ENCODE measurements at regions not wholly inside any gene's neighbourhood (a gene's known extent, or its start where the extent isn't known, plus 50 kb on each side); places are given as distances from the start of the nearest gene placed in this dataset.

DNA sequence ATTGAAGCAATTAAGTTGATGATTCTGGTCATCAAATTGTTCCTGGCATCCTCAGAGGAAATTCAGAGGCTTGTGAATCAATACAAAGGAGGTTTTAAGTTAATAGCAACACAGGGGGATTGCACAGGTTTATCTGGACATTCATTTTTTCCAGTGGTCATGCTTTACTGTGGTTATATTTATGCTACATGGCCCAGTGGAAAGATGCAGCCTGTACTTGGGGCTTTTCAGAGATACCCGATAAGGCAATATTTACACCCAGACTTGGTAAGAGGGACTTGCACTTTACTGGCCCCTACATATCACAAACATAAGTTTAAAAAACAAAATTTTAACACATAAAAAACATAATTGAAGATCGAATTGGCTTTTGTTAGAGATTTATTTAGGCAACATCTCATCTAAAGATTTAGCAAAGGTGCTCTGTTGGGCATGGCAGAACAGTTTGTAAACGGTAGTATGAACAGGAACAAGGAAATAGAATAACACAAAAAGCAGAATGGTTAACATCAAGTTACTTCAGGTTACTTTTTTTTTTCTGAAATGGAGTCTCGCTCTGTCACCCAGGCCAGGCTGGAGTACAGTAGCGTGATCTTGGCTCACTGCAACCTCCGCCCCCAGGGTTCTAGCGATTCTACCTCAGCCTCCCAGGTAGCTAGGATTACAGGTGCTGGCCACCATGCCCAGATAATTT is 49.7 kb upstream of the GLDC start:
- Histone ChIP-seq H3K4me3 (no peak overlapping the region), H3K27ac (no peak overlapping the region), H3K79me2 (ENCODE audit: low read depth) (no peaks in the 10 kb centered on the region), H3K9me3 (ENCODE audit: low read depth) (no peaks in the 10 kb centered on the region), H2AFZ (replicated peaks) (no peak overlapping the region), H4K20me1 (ENCODE audit: low read depth) (no peaks in the 10 kb centered on the region), H3K36me3 (no peaks in the 10 kb centered on the region), H3F3A (ENCODE audit: low read depth) (no peaks in the 10 kb centered on the region), H3K27me3 (no peaks in the 10 kb centered on the region), H3K9ac (no peak overlapping the region), H3K4me2 (no peak overlapping the region), H3K4me1 (no peaks in the 10 kb centered on the region)
- H3K4me1 Mint-ChIP-seq = no peaks in the 10 kb centered on the region
- H3K27ac Mint-ChIP-seq = no peak overlapping the region
- H3K9me3 Mint-ChIP-seq = no peaks in the 10 kb centered on the region
- H3K27me3 Mint-ChIP-seq (ENCODE audit: insufficient read depth, low read depth) = peaks cover 2% of the 10 kb centered on the region
- no peak for DNase-seq (ENCODE audit: low spot score)
- H3K36me3 Mint-ChIP-seq = no peaks in the 10 kb centered on the region
- TF ChIP-seq, protein P1, sequence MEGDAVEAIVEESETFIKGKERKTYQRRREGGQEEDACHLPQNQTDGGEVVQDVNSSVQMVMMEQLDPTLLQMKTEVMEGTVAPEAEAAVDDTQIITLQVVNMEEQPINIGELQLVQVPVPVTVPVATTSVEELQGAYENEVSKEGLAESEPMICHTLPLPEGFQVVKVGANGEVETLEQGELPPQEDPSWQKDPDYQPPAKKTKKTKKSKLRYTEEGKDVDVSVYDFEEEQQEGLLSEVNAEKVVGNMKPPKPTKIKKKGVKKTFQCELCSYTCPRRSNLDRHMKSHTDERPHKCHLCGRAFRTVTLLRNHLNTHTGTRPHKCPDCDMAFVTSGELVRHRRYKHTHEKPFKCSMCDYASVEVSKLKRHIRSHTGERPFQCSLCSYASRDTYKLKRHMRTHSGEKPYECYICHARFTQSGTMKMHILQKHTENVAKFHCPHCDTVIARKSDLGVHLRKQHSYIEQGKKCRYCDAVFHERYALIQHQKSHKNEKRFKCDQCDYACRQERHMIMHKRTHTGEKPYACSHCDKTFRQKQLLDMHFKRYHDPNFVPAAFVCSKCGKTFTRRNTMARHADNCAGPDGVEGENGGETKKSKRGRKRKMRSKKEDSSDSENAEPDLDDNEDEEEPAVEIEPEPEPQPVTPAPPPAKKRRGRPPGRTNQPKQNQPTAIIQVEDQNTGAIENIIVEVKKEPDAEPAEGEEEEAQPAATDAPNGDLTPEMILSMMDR (IDR thresholded peaks at IDR 0.05) = no peak
- no peak for TF ChIP-seq EZH2phosphoT487 (IDR thresholded peaks at IDR 0.05)
- no peak for TF ChIP-seq EZH2 (IDR thresholded peaks at IDR 0.05)
- H3K4me3 Mint-ChIP-seq = no peak overlapping the region
